Breast epithelium (tissue), 3 donors: ENCODE measurements at regions not wholly inside any gene's neighbourhood (a gene's known extent, or its start where the extent isn't known, plus 50 kb on each side); places are given as distances from the start of the nearest gene placed in this dataset.

Experiments used
- POLR2A ChIP-seq: fragments of 450-650 bp; IDR thresholded peaks from one replicate; pipeline ENCODE4 v1.6.1; 2016; ENCODE audit warnings: antibody characterized with exemption, mild to moderate bottlenecking, moderate library complexity
- POLR2AphosphoS5 ChIP-seq, 3 donors: sonication (generic); formaldehyde crosslinking; IDR thresholded peaks; one replicate each; pipeline ENCODE4 v1.6.1; 2017; ENCODE audit warnings: antibody characterized with exemption in 3 of 3
- TF ChIP-seq, protein P1 (sequence below), 3 donors: fragments of 450-650 bp; IDR thresholded peaks; one replicate each; pipeline ENCODE4 v1.5.1; 2016 to 2017; ENCODE audit warnings: antibody characterized with exemption in 3 of 3, mild to moderate bottlenecking in 3 of 3, moderate library complexity in 3 of 3

DNA sequence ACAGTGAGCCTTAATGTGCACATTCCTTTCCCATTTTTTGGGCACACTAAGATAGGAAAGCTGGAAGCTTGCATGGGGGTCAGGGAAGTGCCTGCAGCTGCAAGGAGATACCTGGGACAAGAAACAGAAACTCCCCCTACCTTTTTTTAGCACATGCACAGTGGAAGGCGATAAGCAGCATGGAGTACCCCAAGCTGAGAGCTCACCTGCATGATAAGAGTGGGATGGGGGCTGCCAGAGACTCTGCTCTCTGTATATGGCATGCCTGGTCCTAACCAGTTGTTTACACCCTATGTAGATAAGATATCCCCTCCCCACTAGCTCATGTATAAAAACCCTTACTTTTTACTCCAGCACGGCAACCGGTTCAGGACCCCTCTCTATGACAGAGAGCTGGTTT is 135.9 kb downstream of the TENT5D start:
- TF ChIP-seq POLR2A (no peak), POLR2AphosphoS5 (IDR thresholded peaks at IDR 0.05) (no peak)
- TF ChIP-seq, protein P1, sequence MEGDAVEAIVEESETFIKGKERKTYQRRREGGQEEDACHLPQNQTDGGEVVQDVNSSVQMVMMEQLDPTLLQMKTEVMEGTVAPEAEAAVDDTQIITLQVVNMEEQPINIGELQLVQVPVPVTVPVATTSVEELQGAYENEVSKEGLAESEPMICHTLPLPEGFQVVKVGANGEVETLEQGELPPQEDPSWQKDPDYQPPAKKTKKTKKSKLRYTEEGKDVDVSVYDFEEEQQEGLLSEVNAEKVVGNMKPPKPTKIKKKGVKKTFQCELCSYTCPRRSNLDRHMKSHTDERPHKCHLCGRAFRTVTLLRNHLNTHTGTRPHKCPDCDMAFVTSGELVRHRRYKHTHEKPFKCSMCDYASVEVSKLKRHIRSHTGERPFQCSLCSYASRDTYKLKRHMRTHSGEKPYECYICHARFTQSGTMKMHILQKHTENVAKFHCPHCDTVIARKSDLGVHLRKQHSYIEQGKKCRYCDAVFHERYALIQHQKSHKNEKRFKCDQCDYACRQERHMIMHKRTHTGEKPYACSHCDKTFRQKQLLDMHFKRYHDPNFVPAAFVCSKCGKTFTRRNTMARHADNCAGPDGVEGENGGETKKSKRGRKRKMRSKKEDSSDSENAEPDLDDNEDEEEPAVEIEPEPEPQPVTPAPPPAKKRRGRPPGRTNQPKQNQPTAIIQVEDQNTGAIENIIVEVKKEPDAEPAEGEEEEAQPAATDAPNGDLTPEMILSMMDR (IDR thresholded peaks at IDR 0.05), result no peak
